HFF-Myc (cell line): ENCODE measurements at regions not wholly inside any gene's neighbourhood (a gene's known extent, or its start where the extent isn't known, plus 50 kb on each side); places are given as distances from the start of the nearest gene placed in this dataset.

Experiments used
- DNase-seq: peaks from one replicate; pipeline ENCODE4 v3.0.0-alpha.2; 2011; ENCODE audit warnings: low read depth; ENCODE audit errors: extremely low read depth
- H3K4me3 ChIP-seq: replicated peaks from 2 replicates; pipeline ENCODE4 v1.5.1; 2011; ENCODE audit warnings: low read depth, mild to moderate bottlenecking, control low read depth, low read length
- CTCF ChIP-seq: IDR thresholded peaks from 2 replicates; pipeline ENCODE4 v1.5.1; 2012; ENCODE audit warnings: mild to moderate bottlenecking, low read depth, low read length, control low read depth; ENCODE audit errors: missing control alignments

GRCh38 chr5:38189081-38189504, 69.3 kb upstream of the EGFLAM start:
- H3K4me3 ChIP-seq = no peak overlapping the region
- no peak for TF ChIP-seq CTCF
- no peak for DNase-seq

- no peak overlapping the region for H3K4me3 ChIP-seq
- TF ChIP-seq CTCF = no peak
- no peak for DNase-seq
Measured at GRCh38 chr5:38188591-38188990, 69.8 kb upstream of the EGFLAM start.

GRCh38 chr5:38187532-38187931, 70.8 kb upstream of the EGFLAM start:
- TF ChIP-seq CTCF = no peak
- DNase-seq = no peak
- H3K4me3 ChIP-seq = no peak overlapping the region

- no peak overlapping the region for H3K4me3 ChIP-seq
- DNase-seq = no peak
- no peak for TF ChIP-seq CTCF
Measured at GRCh38 chr5:38184627-38185026, 73.7 kb upstream of the EGFLAM start.

- DNase-seq = no peak
- TF ChIP-seq CTCF = no peak
- H3K4me3 ChIP-seq = no peak overlapping the region
Measured at GRCh38 chr5:38182991-38183390, 75.4 kb upstream of the EGFLAM start.

- TF ChIP-seq CTCF = no peak
- no peak for DNase-seq
- H3K4me3 ChIP-seq = no peak overlapping the region
Measured at GRCh38 chr5:38168029-38168428, 90.3 kb upstream of the EGFLAM start.

- no peak overlapping the region for H3K4me3 ChIP-seq
- no peak for TF ChIP-seq CTCF
- no peak for DNase-seq
Measured at GRCh38 chr5:38167562-38167996, 90.8 kb upstream of the EGFLAM start.
